Stimulated activated CD4-positive, alpha-beta T cell treated with anti-CD3 and anti-CD28 coated beads, Interleukin-1b, Interleukin-23, amount 100 ng/mL, for 24 hours (primary cell): ENCODE measurements at regions not wholly inside any gene's neighbourhood (a gene's known extent, or its start where the extent isn't known, plus 50 kb on each side); places are given as distances from the start of the nearest gene placed in this dataset.
"Not testable (repeated sequence)": the region's sequence is repeated elsewhere in the genome, so short reads cannot be mapped to it uniquely, and the experiment has no call there.

ENCODE experiments used
- DNase-seq, 4 experiments: peaks; one replicate each; pipeline ENCODE4 v3.0.0-alpha.2; 2020; ENCODE audit warnings: low read depth in 4 of 4, low spot score in 1 of 4

DNA sequence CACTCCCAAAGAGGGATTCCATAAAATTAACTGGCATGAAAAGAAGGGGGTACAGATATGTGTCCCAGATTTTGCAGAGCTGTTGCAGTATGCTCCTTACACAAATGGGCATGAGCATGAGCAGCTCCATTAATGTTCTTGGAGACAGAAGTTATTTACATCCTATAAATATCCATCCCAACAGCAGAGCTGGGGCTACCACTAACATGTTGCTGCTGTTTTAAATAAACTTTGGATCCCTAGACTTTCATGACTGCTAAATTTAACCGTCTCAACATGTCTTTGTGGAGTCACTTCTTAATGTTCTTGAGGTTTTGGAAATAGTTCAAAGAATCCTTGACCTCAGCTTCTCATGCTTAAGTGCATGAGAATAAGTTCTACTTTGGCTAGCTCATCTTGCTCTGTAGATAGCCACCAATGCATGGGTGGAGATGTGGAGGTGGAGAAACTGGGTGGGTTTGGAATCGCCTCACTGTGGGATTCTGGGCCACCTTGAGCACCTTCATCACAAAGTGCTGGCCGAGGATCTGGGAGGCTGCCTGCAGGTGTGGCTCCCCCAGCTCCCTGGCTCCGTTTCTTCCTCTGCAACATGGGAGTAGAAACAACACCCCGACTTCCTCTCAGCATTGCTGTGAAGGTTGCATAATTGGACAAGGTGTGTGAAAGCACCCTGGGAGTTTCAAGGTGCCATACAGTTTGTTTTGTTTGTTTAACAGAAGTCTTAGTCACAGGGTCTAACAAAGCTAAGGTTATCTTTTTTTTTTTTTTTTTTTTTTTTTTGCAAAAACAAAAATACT lies 307.2 kb downstream of the MYCN start:
- no peak for DNase-seq

DNA sequence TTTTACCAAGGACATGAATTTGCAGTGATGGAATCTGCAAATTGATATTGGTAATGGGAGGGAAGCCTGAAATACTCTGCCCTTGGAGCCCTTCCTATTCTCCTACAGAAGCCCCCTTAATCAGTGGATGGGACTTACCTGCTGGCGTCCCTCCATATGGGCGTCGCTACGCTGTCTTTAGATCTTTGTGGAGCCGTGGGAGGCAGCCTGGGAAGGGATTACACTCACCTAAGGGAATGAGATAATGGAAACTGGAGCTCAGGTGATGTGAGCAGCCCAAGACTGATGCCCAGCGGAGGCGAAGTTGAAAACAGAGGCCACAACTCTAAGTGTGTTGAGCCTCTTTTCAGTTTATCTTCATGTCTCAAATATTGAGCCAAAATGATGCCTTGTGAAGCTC lies 306.6 kb downstream of the MYCN start:
- DNase-seq, result no peak

DNA sequence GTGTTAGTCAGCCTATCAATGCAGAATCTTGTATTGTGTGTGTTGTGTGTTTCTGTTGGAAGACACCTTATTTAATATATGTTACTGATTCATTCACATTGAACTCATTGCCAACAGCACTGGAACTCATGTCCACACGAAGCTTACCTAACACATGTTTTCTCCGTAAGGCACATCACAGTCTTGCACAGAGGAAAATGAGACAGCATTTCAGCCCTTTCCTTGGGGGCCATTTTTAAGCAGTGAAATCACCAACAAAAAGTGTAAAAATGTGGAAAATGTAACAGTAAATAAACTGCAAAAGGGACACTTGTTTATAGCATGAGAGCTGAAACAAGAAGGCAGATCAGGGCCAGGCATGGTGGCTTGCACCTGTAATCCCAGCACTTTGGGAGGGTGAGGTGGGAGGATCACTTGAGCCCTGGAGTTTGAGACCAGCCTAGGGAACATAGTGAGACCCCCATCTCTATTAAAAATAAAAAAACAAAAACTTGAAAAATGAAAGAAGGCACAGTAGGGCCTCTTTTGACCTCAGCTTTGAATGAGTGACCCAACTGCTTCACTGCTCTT lies 306.0 kb downstream of the MYCN start:
- no peak for DNase-seq

DNA sequence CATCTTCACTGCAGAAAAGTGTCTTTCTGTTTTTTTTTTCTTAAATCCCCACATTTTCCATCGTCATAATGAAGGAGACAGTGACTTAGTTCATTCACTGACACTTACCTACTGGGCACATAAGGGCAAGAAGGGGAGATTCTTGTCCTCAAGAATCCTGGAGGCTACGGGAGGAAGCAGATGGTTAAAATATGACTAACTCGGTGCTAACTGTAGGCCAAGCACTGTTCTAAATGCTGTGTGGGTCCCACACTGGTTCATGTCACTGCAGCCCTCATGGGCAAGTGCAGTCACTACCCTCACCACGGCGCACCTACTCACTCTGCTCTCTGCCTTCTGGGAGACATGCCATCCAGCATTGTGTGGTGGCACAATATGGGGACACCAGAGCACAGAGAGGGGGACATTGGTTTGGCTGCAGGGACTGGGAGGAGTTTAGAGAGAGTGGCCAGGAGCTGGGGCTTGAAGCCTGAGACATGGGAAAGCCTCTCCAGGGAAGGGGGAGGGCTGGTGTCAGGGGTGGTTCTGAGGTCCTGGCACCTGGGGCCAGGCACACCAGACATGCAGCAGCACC lies 305.2 kb downstream of the MYCN start:
- DNase-seq, result no peak

DNA sequence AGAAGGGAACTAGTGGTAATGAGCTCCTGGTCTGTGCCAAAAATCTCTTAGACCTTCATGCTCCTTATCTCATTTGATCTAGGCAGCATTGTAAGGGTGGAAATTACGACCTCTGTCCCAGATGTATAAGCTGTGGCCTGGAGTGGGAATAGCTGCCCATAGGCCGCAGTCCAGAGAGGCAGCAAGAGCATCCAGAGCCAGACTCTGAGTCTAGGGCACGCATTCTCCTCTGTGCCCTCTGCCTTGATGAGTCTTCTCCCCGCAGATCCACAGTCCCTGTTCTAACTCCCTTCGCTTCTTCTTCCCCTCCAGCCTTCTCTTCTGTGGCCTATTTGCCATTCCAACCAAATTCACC lies 304.6 kb downstream of the MYCN start:
- DNase-seq, result no peak

DNA sequence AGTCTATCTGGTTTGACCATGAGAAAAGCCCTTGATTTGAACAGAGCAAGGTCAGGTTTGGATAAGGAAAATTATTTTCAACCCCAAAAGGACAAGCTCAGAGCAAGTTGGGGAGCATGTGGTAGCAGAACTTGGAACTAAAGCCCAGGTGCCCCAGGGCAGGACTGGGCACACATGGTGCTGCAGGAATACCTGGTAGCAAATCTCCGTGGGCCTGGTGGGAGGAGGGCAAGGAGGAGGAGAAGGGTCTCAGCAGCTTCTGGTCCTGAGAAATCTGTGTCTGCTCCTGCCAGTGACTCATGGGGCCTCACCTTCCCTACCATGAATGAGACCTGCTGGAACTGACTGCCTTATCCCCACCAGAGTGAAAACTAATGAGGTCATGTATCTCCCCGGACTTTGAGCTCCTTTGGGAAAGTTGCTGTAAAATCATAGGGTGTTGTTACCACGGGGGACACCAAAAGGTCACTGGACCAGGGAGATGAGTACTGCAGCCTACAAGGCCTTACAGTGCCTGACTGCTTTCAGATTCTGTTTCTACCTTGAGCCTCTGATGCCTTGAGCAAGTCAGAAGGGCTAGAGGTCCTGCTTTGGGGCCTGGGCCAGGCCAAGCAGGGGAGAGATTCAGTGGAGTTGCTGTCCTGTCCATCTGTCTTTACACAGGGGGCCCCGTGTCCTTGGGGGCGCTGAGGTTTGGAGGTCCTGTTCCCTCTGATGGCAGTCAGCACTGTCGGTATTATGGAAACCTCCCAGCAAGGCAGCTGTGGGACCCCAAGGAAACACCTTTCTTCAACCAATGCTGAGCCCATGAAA lies 304.0 kb downstream of the MYCN start:
- DNase-seq, result no peak

DNA sequence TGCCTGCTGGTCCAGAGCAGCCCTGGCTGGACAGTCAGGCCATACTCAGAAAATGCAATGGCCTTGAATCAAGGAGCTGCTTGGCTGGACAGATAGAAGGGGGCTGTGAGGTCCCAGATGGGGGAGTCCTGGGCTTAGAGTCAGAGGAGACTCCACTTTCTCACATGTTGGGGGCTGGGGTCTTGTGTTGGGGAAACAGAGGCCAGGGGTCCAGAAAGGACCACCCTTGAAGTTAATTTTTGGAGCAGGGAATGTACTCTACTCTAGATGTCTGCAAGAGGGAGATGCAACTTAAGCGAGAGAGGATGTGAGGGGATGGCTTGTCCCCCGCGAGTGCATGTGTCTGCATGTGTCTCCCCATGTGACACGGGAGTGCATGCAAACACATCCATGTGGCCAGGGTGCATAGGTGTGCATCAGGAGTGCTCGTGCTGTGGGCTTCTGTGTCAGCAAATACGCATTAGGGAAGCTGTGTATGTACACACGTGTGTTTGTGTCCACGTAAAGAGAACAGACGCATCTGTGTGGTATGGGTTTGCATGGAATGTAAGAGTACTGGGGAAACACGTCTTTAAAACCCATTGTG lies 303.2 kb downstream of the MYCN start:
- DNase-seq, result no peak

DNA sequence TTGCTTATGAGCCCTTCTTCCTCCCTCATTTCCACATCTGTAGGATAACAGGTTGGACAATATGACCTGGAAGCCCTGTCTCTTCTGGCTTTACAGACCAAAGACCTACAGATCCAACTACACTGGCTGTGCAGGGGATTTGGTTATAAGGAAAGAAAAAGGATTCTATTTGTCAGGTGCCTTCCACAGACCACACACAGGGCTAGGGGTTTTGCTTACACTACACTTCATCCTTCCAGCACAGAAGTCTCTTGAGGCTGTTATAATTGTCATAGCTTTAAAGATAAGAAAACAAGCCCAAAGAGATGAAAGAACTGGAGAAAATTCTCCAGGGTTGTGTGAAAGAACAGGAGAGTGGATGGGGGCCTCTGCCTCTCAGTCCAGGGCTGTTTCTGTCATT lies 302.6 kb downstream of the MYCN start:
- no peak for DNase-seq

DNA sequence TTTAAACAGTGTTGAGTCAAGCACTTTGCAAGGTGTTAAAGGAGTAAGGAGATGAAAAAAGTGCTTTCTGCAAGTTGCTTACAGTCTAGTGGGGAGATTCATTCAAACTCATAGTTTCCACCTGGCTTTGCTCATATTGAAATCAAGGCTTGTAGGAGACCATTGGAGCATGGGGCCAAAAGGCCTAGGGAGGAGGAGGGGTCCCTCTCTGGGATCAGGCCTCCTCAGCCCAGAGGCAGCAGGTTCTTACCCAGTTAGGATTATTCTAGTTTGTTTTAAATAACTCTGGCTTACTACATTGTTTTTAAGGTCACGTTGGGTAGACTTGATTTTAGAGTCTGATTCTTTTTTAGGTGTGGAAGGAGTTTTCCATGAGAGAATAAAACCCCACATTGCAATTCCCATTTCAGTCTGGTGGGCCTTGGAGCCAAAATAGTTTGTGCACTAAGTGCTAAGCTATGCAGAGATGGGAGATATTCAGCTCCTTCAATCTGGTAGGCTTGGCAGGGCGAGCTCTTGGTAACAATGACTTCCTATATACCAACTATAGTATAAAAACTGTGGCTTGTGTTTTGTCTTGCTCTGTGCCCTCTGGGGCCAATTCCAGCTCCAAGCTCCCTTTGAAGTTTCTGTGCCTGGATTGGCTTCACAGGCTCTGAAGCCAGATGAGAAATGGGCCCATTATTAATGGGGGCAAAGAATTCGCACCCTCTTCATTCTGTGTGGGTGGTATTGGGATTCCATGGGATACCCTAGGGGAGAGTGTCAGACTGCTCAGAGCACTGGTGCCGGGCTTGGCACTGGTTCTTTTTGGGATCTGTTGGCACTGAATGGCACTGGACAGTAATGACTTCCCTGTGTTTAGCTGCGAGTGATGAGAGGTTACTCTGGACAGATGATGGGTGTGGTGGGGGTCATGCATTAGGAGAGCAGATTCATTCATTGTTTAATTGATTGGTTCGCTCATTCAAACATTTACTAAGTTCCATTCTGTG lies 301.1 kb downstream of the MYCN start:
- DNase-seq, result no peak

DNA sequence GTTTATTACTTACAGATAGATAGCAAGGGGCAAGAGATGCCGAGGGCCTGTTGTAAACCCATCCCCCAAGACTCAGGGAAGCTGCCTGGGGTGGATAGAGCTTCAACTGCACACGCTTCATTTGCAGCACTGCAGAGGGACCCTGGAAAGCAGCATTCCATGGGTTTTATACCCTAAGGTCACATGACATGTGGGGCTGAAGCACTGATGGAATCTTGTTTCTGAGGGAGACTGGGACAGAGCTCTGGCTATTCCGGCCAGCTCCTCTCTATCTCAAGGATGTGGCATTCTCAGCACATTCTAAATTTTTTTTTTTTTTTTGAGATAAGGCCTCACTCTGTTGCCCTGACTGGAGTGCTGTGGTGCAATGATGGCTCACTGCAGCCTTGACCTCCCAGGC lies 300.1 kb downstream of the MYCN start:
- no peak for DNase-seq

DNA sequence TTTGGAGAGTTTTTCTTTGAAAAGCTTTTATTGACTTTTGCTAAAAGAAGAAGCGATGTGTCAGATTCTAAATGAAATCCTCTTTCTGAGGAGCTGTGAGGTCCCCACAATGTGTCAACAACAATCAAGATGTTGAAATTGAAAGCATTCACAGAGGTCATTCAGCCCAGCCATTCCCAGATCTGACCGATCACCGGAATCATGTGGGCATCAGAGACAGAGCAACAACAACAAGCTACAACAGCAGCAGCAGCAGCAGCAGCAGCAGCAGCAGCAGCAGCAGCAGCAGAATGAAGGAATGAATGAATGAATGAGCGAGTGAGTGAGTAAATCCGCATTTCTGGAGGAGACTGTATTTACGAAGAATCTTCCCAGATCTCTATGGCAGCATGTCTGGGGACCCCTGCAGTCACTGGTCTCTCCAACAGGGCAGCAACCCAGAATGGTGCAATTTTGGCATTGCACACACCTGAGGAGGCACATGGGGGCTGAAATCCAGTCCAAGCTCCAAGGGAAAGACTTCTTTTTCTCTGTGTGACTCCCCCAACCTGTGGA lies 299.0 kb downstream of the MYCN start:
- no peak for DNase-seq

DNA sequence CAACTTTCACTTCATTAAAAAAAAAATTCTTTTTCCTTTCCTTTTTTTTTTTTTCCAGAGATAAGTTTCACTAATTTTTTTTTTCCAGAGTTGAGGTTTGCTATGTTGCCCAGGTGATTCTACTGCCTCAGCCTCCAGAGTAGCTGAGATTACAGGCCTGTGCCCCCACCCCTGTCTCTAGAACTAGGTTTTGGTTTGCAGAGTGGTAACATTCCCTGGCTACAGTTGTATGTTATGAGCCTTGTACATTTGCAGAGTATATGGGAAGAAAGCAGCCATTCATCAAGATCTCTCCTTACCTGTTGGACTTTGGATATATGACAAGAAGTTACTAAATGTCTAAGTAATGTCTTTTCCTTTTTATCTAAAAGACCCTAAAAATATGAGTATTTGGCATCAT lies 298.4 kb downstream of the MYCN start:
- DNase-seq, result no peak

DNA sequence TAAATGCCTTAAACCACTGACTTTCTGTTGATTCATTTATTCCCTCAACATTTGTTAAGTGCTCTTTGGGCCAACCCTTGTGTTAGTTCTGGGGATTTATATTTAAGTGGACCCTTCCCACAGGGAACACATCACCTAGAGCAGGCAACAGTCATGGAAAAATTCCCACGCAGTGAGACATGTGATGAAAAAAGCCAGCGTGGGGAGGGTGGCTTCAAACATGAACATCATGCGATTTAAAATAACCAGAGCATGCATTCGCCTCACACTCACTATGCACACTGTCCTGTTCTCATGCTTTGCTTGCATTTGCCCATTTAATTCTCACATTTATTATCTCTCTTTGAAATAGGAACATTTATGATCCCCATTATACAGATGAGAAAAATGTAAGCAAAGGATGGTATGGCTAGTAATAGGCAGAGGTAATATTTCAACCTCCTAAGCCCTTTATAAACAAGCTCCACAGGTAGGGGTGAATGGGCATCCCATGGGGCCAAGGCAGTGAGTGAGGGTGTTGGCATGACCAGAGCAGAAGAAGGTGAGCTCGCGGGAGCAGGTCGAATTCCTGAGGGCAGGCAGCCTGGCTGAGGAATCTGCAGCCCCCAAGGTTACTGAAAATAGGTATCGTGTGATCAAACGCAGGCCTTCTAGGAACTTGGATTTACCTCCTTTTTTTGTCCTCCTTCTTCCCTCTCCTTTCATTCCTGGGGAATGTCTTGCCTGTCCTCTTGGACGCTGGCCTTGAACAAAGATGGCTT lies 297.8 kb downstream of the MYCN start:
- no peak for DNase-seq

DNA sequence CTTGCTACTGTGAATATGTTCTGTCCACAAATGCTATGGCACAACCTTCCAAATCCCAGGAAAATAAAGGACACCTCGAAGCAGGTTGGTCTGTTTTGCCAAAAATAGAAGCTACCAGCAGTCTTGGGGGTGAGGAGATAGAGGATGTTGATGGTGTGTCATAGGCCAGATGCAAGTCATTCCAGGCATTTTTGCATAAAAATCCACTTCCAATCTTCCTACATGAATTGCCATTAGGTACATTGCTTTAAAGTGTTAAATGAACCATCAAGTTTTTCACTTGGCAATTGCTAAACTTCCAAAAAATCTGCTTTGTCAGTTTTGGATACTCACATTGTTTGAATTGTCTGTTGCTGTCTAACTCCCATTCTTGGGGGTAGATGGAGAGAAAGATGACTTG lies 295.4 kb downstream of the MYCN start:
- DNase-seq, result no peak

DNA sequence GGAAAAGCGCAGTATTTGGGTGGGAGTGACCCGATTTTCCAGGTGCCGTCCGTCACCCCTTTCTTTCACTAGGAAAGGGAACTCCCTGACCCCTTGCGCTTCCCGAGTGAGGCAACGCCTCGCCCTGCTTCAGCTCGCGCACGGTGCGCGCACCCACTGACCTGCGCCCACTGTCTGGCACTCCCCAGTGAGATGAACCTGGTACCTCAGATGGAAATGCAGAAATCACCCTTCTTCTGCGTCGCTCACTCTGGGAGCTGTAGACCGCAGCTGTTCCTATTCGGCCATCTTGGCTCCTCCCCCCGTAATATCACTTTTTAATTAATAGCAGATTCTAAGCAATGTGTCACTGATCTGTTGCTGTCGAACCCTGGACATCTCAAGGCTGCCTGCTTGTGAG lies 294.9 kb downstream of the MYCN start:
- DNase-seq, result not testable (repeated sequence)

DNA sequence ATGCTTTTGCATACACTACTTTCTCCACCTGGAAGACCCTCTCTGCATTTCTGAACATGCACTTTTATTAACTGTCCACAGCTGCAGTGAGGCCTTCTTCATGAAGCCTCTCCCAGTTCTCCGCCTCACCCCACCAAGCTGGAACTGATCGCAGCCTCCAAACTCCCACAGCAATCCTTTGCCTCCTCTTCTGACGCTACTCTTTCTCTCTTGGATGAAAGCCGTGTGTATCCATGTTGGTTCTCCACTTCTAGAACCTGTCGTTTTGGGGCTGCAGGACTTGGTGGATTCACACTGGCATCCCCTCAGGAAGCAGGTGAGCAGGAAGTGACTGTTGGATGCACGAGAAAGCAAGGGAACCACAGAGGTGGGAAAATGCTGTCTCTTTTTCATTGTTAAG lies 288.6 kb downstream of the MYCN start:
- no peak for DNase-seq

DNA sequence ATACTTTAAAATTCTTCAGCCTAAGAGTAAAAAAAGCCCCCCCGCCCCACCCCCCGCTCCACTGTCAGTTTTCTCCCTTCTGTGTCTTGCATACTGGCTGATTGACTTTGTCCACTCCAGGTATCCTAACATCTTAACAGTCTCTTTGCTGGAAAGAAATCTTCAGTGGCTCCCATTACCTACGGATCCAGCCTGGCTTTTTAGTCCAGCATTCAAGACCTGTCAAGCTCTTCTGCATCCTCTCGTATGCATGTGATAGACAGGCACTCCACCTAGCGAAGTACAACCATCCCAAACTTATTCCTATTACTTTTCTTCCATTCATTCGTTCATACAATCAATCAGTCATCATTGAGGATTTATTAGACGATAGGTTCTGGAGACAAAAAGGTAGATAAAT lies 288.1 kb downstream of the MYCN start:
- DNase-seq, result no peak

DNA sequence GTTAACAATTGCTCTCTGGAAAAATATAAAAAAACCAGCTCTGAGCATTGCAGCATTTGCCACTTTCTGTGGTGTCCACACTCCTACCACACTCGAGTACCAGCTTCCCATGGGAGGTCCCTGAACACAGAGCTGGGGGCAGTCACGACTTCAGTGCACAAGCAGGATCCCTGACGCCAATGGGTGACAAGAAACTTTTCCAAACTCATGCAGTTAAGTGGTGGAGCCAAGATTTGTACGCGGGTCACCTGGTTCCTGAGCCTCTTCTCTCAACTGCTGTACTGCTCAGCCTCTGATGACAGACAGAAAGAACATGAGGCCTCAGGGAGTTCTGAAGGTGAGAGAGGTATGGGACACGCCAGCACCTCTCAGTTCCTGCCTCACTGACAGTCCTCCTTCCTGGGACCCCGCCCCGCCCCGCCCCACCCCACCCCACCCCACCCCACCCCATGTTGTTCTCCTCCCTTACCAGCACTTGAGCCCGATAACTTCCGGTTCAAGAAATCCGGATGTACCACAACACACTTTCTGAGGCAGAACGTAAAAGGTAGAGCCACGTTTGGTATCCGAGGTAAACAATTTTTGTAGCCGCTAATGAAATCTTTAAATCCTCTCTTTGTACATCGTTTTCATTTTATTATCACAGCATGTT lies 287.6 kb downstream of the MYCN start:
- DNase-seq, result no peak
